AG09309 (cell line): ENCODE measurements at regions not wholly inside any gene's neighbourhood (a gene's known extent, or its start where the extent isn't known, plus 50 kb on each side); places are given as distances from the start of the nearest gene placed in this dataset.
A peak's percentile ranks its signal among the peaks of the same experiment; 100 is the strongest.

Experiments
- DNase-seq: peaks from one replicate; pipeline ENCODE4 v3.0.0-alpha.2; 2010; ENCODE audit warnings: low read depth
- H3K4me3 ChIP-seq: 2 replicates; pipeline ENCODE4 v1.5.1; 2011; ENCODE audit warnings: mild to moderate bottlenecking, low read depth, low read length, moderate library complexity; ENCODE audit not compliant: control insufficient read depth
- TF ChIP-seq, protein P1 (sequence below): IDR thresholded peaks from 2 replicates; pipeline ENCODE4 v1.5.1; 2011; ENCODE audit warnings: mild to moderate bottlenecking, low read depth, low read length, inconsistent platforms; ENCODE audit not compliant: insufficient read depth, control insufficient read depth; ENCODE audit errors: missing control alignments

DNA sequence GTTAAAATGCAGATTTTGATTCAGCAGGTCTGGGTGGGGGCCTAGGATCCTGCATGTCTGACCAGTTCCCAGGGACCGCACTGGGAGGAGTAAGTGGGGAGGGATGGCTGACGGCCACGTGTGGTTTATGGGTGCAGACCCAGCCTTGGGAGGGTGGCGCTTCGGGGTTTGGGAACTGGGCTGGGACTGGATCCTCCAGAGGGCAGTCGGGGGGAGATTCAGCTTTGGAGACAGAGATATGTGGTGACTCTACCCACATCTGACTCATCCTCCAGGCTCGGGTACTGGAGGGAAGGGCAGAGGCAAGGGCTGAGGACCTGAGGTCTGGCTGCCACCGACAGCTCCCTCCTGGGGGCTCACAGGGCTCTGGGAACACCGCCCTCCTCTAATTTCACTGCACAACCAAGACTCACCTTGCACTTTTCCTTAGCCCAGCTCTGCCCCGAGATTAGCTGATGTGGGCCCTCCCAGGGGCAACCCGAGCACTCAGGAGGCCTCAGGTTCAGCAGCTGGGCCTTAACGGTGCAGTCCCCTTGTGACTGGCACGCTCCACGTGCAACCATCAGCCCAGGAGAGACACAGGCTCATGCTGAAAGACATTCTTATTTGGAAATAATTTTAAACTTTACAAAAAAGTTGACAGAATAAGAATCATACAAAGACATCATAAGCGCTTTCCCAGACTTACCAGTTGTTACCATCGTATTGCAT, 172.8 kb upstream of the PMEPA1 start:
- TF ChIP-seq, protein P1, sequence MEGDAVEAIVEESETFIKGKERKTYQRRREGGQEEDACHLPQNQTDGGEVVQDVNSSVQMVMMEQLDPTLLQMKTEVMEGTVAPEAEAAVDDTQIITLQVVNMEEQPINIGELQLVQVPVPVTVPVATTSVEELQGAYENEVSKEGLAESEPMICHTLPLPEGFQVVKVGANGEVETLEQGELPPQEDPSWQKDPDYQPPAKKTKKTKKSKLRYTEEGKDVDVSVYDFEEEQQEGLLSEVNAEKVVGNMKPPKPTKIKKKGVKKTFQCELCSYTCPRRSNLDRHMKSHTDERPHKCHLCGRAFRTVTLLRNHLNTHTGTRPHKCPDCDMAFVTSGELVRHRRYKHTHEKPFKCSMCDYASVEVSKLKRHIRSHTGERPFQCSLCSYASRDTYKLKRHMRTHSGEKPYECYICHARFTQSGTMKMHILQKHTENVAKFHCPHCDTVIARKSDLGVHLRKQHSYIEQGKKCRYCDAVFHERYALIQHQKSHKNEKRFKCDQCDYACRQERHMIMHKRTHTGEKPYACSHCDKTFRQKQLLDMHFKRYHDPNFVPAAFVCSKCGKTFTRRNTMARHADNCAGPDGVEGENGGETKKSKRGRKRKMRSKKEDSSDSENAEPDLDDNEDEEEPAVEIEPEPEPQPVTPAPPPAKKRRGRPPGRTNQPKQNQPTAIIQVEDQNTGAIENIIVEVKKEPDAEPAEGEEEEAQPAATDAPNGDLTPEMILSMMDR: peak; percentile 39
- peak; percentile 14 for DNase-seq
- H3K4me3 ChIP-seq: no peak overlapping the region

DNA sequence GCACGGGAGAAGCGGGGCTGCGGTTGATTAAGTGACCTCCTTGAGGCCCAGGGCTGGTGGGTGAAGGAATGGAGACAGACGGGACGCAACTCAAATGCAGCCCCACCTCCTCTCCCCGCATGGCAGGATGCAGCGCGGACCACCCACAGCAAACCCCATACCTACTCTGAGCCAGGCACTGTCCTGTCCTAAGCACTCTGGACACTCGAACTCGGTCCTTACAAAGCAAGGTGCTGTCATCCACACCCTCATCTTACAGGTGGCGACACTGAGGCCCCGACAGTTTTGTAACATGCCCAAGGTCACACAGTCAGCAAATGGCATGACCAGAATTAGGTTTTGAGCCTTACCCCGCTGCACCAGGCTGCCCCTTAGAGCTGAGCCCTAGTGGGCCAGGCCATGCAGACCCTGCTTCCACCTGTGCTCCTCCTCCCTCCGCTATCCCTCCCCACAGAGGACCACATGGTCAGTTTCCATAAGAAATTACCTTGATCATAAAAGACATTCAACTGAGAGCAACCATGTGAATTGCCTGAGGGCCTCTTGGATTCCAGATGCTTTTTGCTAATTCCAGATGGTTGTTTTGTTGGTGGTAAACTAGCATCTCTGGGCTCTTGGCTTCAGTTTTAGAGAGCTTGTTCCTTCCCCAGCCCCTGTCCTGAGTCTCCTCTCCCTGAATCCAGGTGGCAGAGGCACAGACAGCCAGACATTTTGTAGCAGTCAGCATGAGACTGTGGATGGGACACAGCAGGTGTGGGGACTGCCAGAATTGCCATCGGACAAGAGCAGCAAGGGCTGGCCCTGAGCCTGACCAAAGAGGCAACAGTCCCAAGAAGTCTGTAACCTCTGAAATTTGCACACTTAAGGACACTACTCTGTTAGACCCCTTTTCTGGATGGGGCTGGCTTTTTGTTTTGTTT, 171.9 kb upstream of the PMEPA1 start:
- H3K4me3 ChIP-seq: no peak overlapping the region
- TF ChIP-seq, protein P1: no peak
- DNase-seq: peak; percentile 5

DNA sequence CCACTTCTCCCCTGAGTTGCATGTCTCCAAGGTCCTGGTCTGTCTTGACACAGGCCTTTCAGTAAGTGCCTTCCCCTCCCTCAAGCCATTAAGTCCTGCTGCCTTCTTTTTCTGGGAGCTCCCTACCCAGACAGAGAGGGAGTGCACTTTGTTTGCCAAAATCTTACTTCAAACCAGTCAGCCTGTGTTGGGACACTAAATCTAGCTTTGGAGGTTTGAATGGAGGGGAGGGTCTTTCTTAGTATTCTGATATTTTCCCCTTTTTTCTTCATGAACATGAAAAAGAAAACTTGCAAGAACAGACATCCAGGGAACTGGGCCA, 170.7 kb upstream of the PMEPA1 start:
- H3K4me3 ChIP-seq: no peak overlapping the region
- DNase-seq: no peak
- TF ChIP-seq, protein P1: no peak

DNA sequence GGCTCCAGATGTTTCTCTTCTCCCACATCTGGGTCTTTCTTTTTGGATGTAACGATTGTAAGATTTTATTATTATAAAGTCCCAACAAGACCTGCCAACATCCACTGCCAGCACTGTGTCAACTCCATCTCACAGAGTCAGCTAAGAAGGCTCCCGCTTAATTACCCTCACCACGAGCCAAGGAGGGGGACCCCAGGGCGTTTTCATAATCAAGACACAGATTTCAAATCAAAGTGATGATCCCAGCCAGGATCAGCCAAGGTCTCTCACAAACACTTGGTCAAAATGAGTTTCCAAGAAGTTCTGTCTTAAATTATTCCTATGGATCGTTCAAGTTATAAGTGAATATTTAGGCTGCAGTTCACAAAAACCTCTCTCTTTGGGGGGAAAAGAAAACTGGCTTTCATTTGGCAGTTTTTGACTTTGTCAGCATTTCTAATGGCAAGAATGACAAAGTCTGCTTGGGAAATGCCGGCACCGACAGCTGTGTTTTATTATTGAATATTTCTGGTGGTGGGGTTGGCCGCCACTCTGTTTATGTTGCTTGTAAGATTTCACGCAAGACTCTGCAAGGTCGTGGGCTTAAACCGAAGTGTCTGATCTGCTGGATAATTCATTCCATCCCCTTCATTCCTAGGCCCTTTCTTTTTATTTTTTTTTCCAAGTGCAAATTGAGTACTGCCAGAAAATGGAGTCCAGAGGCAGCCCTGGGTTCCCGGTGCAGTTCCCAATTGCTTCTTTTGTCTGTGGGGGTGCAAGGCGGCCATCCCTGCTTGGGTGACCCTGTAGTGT, 170.2 kb upstream of the PMEPA1 start:
- DNase-seq: peak; percentile 64
- no peak overlapping the region for H3K4me3 ChIP-seq
- TF ChIP-seq, protein P1: no peak

DNA sequence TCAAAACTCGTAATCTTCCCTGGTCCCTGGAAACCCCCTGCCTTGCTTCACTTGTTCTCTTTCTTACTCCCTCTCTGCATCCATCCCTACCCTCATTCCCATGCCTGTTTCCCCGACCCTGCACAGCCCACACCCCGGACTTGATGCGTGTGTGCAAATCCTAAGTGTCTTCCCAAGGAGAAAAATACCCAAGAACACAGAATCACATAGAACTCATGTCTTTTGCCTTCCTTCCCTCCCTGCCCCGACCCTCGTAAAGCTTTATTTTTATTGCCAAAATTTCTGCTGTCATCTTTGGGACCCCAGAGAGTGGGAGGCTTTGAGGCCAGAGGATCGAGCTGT, 169.6 kb upstream of the PMEPA1 start:
- TF ChIP-seq, protein P1: no peak
- no peak overlapping the region for H3K4me3 ChIP-seq
- DNase-seq: no peak

DNA sequence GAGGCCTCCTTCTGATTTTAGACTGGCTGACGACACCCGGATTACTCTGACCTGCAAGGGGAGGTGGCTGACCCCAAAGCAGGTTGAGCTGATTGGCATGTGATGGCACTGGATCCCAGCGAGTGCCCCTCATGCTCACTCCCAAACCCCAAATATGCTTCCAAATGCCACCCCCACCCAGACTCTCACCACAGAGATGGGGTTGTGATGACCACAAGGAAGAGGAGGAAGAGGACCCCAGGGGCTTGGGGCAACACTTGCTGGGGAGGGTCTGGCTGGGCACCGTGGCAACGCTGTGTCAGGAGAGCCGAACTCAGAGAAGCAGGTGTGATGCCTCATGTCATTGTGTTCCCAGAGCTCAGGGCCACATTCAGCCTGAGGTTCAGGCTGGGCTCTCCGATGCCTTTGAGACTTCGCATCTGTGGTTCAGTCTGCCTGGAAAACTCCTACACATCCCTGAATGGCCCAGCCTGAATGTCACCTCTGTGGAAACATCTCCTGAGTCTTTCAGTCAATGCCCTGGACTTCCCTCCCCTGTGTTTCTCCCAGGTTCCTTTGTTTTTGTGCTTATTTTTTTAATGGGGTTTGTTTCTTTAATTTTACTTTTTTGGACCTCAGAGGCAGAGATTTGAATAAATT, 169.1 kb upstream of the PMEPA1 start:
- TF ChIP-seq, protein P1: no peak
- DNase-seq: no peak
- H3K4me3 ChIP-seq: no peak overlapping the region
